ENCODE measurements at regions not wholly inside any gene's neighbourhood (a gene's known extent, or its start where the extent isn't known, plus 50 kb on each side); places are given as distances from the start of the nearest gene placed in this dataset.
"Not testable (repeated sequence)": the region's sequence is repeated elsewhere in the genome, so short reads cannot be mapped to it uniquely, and the experiment has no call there.

DNA sequence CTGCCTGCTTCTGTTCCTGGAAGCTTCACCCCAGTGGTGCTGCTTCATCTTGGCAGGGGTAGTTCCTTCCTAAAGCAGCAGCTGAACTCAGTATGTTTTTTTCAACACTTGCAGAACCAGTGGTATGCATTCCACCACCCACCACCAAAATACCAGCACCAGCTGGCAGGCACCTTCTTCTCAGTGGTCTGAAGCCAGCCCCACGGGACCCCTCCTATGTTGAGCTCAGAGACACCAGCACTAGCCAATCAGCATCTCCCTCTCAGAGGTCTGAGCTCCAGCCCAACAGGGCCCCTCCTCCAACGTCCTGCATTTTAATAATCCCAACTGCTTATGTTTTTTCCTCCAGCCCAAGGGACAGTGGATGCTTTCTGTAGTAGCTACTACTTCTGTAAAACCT is 299.6 kb upstream of the CCL2 start:
- no peaks in the 10 kb centered on the region for H3K27me3 ChIP-seq (ENCODE audit: insufficient read depth, low read length, poor library complexity, severe bottlenecking)
- no peaks in the 10 kb centered on the region for H3K9me3 ChIP-seq (ENCODE audit: insufficient read depth, low read depth, low read length)
- TF ChIP-seq EZH2phosphoT487 (IDR thresholded peaks at IDR 0.05; ENCODE audit: borderline replicate concordance), result no peak
- TF ChIP-seq CTCF (conservative IDR thresholded peaks at IDR 0.05; ENCODE audit: low read length), result no peak
- H3K4me1 ChIP-seq (ENCODE audit: insufficient read depth, low read length, poor library complexity, severe bottlenecking), result peaks cover 14% of the 10 kb centered on the region
- H3K4me2 ChIP-seq (ENCODE audit: low read depth, low read length, poor library complexity, severe bottlenecking), result no peak overlapping the region
- no peak overlapping the region for H3K9ac ChIP-seq (ENCODE audit: low read depth, low read length, poor library complexity, severe bottlenecking)
- H3K4me3 ChIP-seq (ENCODE audit: low read length, poor library complexity, severe bottlenecking), result no peak overlapping the region
- no peaks in the 10 kb centered on the region for H3F3A ChIP-seq (ENCODE audit: low read depth)
- H2AFZ ChIP-seq (ENCODE audit: low read length), result 0 out of 2 replicates have a peak overlapping the region, but pooled peaks have one; percentile 15
- no peaks in the 10 kb centered on the region for H4K20me1 ChIP-seq (ENCODE audit: insufficient read depth, low read length, poor library complexity, severe bottlenecking)
- no peaks in the 10 kb centered on the region for H3K79me2 ChIP-seq (ENCODE audit: insufficient read depth, low read length)
- H3K36me3 ChIP-seq (ENCODE audit: insufficient read depth, low read length), result no peaks in the 10 kb centered on the region
- H3K9me2 ChIP-seq (replicated peaks; ENCODE audit: low read depth, low read length), result no peaks in the 10 kb centered on the region

- not testable (repeated sequence) for H3K27me3 ChIP-seq (ENCODE audit: insufficient read depth, low read length, poor library complexity, severe bottlenecking); H3K4me2 ChIP-seq (ENCODE audit: low read depth, low read length, poor library complexity, severe bottlenecking); H3K36me3 ChIP-seq (ENCODE audit: insufficient read depth, low read length); H3K9me3 ChIP-seq (ENCODE audit: insufficient read depth, low read depth, low read length); H3F3A ChIP-seq (ENCODE audit: low read depth); H3K79me2 ChIP-seq (ENCODE audit: insufficient read depth, low read length); H3K9me2 ChIP-seq (replicated peaks; ENCODE audit: low read depth, low read length); H3K9ac ChIP-seq (ENCODE audit: low read depth, low read length, poor library complexity, severe bottlenecking); H4K20me1 ChIP-seq (ENCODE audit: insufficient read depth, low read length, poor library complexity, severe bottlenecking); H3K4me3 ChIP-seq (ENCODE audit: low read length, poor library complexity, severe bottlenecking); H2AFZ ChIP-seq (ENCODE audit: low read length)
- H3K4me1 ChIP-seq (ENCODE audit: insufficient read depth, low read length, poor library complexity, severe bottlenecking), result peaks cover 13% of the 10 kb centered on the region
Measured at GRCh38 chr17:33959098-33959497, 296.0 kb upstream of the CCL2 start.

DNA sequence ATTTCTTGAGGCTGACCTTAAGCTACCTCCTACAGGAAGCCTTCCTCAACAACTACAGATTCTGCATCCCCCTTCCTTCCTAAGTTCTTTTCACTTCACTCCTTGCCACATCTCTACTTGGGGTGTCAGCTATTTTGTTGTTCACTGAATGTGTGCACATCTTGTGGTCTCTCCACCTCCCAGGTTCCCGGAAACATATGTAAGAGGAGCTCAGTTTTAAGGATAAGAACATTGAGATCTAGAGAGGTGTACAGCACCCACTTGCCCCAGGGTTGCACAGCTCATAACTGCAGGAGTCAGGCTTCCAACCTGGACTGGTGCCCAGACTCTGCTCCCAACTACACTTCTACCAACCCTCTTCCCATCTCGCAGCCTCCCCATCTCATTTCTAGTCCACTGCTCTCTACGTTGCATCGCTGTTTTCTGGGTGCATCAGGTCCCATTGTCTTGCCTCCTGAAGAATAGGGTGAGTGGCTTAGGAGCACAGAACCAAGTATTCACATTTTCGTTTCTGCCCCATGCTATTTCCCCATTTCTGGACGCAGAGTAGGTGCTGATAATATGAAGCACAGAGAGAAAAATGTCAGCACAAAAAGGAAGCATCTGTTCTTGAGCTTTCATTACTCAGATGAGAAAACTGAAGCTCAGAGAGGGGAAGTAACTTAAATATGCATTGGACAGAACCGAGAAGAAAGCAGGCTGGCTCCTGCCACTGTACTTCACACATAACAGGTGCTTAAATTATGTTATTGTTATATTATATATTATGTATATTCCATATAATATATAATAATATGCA is 292.0 kb upstream of the CCL2 start:
- H4K20me1 ChIP-seq (ENCODE audit: insufficient read depth, low read length, poor library complexity, severe bottlenecking), result no peaks in the 10 kb centered on the region
- no peak overlapping the region for H3K4me3 ChIP-seq (ENCODE audit: low read length, poor library complexity, severe bottlenecking)
- H3K79me2 ChIP-seq (ENCODE audit: insufficient read depth, low read length), result no peaks in the 10 kb centered on the region
- no peaks in the 10 kb centered on the region for H3K27me3 ChIP-seq (ENCODE audit: insufficient read depth, low read length, poor library complexity, severe bottlenecking)
- TF ChIP-seq EZH2phosphoT487 (IDR thresholded peaks at IDR 0.05; ENCODE audit: borderline replicate concordance) (no peak), CTCF (conservative IDR thresholded peaks at IDR 0.05; ENCODE audit: low read length) (no peak)
- no peaks in the 10 kb centered on the region for H3K36me3 ChIP-seq (ENCODE audit: insufficient read depth, low read length)
- no peak overlapping the region for H3K9ac ChIP-seq (ENCODE audit: low read depth, low read length, poor library complexity, severe bottlenecking)
- peaks cover 43% of the 10 kb centered on the region for H3K4me1 ChIP-seq (ENCODE audit: insufficient read depth, low read length, poor library complexity, severe bottlenecking)
- H3K9me2 ChIP-seq (replicated peaks; ENCODE audit: low read depth, low read length), result no peaks in the 10 kb centered on the region
- no peaks in the 10 kb centered on the region for H3K9me3 ChIP-seq (ENCODE audit: insufficient read depth, low read depth, low read length)
- no peak overlapping the region for H3K4me2 ChIP-seq (ENCODE audit: low read depth, low read length, poor library complexity, severe bottlenecking)
- no peak overlapping the region for H2AFZ ChIP-seq (ENCODE audit: low read length)
- H3F3A ChIP-seq (ENCODE audit: low read depth), result peaks cover 7% of the 10 kb centered on the region

All from Loucy (cell line).